GM10266 (cell line): ENCODE measurements at regions not wholly inside any gene's neighbourhood (a gene's known extent, or its start where the extent isn't known, plus 50 kb on each side); places are given as distances from the start of the nearest gene placed in this dataset.
"Not testable (repeated sequence)": the region's sequence is repeated elsewhere in the genome, so short reads cannot be mapped to it uniquely, and the experiment has no call there.

Experiments used
- DNase-seq: peaks from one replicate; pipeline ENCODE4 v3.0.0; 2012; ENCODE audit errors: extremely low spot score
- TF ChIP-seq, protein P1 (sequence below): IDR thresholded peaks from 2 replicates; pipeline ENCODE4 v1.5.1; 2012; ENCODE audit warnings: mild to moderate bottlenecking, low read depth; ENCODE audit not compliant: control insufficient read depth, insufficient read depth; ENCODE audit errors: missing control alignments

DNA sequence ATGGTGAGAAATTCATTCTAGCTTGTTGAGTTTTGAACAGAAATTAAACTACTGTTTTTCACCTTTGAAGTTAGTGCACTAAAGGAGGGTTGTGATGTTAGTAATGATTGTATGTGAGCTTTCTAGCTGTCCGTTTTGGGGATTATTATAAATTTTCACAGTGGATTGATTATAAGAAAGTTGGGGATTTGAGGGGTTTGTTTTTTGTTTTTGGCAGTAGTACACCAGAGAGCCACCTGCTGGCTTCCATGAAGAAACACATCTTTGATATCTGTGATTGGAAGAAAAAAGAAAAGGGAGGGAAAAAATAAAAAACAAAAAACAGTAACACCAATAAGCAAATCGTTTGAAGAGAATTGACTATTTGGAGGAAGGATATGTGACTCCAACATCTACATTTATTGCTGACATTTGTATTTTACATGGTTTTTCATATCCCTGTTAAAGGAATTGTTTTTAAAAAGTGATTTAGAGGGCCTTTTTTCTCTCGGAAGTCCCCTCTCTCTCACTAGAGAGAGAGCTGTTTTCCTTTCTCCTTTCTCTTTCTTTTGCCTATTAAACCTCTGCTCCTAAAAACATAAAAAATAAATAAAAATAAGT lies 1469.5 kb upstream of the GOT2 start:
- no peak for DNase-seq

DNA sequence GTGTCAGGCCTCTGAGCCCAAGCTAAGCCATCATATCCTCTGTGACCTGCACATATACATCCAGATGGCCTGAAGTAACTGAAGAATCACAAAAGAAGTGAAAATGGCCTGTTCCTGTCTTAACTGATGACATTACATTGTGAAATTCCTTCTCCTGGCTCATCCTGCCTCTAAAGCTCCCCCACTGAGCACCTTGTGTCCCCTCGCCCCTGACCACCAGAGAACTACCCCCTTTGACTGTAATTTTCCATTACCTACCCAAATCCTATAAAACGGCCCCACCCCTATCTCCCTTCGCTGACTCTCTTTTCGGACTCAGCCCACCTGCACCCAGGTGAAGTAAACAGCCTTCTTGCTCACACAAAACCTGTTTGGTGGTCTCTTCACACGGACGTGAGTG lies 1466.6 kb upstream of the GOT2 start:
- DNase-seq, result not testable (repeated sequence)

More for the DNA sequence above, 1469.5 kb upstream of the GOT2 start:
- TF ChIP-seq, protein P1, sequence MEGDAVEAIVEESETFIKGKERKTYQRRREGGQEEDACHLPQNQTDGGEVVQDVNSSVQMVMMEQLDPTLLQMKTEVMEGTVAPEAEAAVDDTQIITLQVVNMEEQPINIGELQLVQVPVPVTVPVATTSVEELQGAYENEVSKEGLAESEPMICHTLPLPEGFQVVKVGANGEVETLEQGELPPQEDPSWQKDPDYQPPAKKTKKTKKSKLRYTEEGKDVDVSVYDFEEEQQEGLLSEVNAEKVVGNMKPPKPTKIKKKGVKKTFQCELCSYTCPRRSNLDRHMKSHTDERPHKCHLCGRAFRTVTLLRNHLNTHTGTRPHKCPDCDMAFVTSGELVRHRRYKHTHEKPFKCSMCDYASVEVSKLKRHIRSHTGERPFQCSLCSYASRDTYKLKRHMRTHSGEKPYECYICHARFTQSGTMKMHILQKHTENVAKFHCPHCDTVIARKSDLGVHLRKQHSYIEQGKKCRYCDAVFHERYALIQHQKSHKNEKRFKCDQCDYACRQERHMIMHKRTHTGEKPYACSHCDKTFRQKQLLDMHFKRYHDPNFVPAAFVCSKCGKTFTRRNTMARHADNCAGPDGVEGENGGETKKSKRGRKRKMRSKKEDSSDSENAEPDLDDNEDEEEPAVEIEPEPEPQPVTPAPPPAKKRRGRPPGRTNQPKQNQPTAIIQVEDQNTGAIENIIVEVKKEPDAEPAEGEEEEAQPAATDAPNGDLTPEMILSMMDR, result no peak

DNA sequence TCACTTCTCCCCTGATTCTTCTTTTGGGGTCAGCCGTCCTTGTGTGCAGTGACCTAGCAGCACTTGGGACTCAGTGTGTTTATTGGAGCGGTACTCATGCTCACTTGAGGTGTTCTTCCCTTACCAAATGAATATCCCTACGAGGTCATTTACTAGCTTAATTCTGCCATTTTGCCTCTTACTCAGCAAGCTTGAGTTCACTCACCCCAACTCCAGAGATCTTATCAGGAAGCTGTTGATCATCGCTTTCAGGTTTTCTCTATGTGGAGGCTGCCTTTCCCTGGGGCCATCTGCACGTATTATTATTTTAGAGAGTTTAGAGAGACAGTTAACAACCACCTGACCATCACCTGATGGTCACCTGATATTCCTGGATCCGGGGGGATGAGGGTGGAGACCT lies 1466.0 kb upstream of the GOT2 start:
- no peak for DNase-seq
- TF ChIP-seq, protein P1, result no peak

DNA sequence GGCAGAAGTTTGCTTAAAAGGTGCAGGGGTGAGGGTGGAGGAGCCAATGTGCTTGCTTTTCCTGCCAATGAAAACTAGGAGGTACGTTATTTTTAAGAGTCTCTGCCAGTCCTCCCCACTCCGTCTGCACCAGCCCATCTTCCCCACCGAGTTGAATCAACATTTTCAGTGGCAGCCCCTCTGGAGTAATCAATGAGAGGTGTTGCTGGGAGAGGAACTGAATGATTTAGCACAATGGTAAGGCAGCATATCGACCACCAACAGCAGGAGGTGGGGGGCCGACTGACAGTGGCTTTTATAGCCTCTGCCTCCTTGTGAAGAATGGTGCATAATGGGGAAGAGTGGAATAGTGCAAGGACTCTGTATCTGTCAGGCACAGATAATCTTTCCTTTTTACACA lies 1465.0 kb upstream of the GOT2 start:
- TF ChIP-seq, protein P1, result no peak
- no peak for DNase-seq

DNA sequence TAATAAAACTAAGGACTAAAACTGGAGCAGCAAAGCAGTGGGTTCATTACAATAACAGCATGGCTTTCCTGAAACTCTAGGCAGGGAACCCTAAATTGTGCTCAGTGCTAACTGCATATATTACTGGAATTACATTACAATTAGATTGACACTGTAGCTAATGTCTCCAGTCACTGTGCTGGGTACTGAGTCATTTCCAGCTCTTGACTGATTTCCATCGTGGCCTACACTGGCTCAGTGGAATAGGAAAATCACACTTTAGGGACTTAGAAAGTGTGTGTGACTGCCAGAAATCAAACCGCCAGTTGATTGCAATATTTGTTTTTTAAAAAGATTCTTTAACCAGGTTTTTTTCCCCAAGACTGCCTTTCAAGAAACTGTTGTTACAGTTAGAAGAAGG lies 1447.4 kb upstream of the GOT2 start:
- DNase-seq, result no peak
- TF ChIP-seq, protein P1, result no peak

DNA sequence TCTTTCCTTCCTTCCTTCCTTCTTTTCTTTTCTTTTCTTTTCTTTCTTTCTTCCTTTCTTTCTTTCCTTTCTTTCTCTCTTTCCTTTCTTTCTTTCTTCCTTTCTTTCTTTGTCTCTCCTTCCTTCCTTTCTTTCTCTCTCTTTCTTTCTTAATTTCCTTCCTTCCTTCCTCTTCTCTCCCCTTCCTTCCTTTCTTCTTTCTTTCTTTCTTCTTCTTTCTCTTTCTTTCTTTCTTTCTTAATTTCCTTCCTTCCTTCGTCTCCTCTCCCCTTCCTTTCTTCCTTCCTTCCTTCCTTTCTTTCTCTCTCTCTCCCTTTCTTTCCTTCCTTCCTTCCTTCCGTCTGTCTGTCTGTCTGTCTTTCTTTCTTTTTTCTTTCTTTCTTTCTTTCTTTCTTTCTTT lies 1446.5 kb upstream of the GOT2 start:
- TF ChIP-seq, protein P1, result no peak
- DNase-seq, result no peak

DNA sequence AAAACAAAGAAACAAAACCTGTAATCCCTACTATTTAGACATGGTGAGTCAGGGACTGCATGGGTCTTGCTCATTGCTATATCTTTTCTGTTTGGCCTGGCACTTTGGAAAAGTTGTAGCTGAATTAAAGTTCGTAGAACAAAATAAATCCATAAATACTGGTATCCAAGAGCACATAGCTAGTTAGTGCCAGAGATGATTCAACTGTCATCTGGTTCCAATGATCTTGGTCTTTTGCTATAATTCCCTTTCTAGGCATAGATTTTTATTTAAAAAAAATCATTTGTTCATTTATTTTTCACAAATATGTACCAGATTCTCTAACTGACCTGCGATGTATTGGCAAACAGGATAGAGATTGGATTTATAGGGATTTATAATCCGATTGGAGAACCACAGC lies 1436.1 kb upstream of the GOT2 start:
- no peak for DNase-seq
- TF ChIP-seq, protein P1, result no peak

DNA sequence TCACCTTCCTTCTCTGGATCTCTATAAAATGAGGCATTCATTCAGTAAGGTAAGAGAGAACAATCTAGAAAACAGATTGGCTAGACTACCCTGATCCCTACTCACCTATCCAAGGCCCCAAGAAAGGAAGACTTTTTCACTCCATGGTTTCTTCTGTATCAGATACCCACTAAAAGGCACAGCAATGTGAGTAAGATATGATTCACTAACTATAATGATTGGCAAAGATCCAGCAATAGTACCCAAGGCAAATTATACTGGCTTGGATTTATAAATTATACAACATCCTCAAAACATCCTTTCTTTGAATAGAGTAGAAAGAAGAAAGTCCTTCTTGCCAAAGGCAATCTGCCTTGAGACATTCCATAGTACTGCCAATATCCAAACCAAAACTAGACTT lies 1432.0 kb upstream of the GOT2 start:
- DNase-seq, result no peak
- TF ChIP-seq, protein P1, result no peak
